B cell (primary cell): ENCODE measurements at regions not wholly inside any gene's neighbourhood (a gene's known extent, or its start where the extent isn't known, plus 50 kb on each side); places are given as distances from the start of the nearest gene placed in this dataset.

ENCODE experiments used
- EZH2 ChIP-seq: IDR thresholded peaks from 2 replicates; pipeline ENCODE4 v1.6.1; 2012; ENCODE audit warnings: borderline replicate concordance, low read depth, mild to moderate bottlenecking, moderate library complexity, low read length; ENCODE audit not compliant: insufficient read depth, poor library complexity, severe bottlenecking
- TF ChIP-seq, protein P1 (sequence below): fragments of 200-600 bp; IDR thresholded peaks from one replicate; pipeline ENCODE4 v1.8.0; 2022; ENCODE audit warnings: antibody characterized with exemption, mild to moderate bottlenecking

DNA sequence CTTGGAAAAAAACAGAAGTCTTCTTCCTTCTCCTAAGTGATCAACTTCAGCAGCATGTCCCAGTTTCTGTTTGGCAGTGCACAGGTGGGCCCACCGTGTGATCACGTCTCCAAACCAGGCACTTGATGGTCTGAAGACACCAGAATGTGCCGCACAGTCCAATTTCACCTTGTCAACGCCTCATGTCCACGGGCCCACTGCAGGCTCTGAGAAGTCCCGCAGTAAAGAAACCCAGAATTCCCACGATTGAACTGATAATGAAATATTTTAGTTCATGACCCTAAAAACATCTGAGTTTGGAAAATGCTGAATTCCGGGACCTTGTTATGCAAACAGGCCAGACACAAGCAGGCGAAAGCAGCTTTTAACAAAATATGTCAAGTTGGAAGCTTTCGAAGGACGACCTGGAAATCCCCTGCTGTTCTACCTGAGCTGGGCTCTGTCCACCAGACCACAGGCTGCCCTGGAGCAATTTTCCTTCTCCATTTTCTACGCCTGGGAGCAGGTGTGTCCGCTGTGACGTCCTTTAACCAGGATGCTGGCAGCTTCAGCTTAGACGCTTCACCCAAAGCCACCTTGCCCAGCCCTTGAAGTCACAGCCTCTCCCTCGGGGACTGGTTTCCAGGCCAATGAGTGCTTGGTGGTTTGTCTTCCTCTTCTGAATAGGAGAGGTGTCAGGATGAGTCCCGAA lies 167.8 kb upstream of the IQSEC1 start:
- TF ChIP-seq, protein P1, sequence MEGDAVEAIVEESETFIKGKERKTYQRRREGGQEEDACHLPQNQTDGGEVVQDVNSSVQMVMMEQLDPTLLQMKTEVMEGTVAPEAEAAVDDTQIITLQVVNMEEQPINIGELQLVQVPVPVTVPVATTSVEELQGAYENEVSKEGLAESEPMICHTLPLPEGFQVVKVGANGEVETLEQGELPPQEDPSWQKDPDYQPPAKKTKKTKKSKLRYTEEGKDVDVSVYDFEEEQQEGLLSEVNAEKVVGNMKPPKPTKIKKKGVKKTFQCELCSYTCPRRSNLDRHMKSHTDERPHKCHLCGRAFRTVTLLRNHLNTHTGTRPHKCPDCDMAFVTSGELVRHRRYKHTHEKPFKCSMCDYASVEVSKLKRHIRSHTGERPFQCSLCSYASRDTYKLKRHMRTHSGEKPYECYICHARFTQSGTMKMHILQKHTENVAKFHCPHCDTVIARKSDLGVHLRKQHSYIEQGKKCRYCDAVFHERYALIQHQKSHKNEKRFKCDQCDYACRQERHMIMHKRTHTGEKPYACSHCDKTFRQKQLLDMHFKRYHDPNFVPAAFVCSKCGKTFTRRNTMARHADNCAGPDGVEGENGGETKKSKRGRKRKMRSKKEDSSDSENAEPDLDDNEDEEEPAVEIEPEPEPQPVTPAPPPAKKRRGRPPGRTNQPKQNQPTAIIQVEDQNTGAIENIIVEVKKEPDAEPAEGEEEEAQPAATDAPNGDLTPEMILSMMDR, result no peak
- no peak for TF ChIP-seq EZH2
